Astrocyte of the cerebellum (primary cell): ENCODE measurements at regions not wholly inside any gene's neighbourhood (a gene's known extent, or its start where the extent isn't known, plus 50 kb on each side); places are given as distances from the start of the nearest gene placed in this dataset.

Experiments
- DNase-seq: peaks from one replicate; pipeline ENCODE4 v3.0.0-alpha.2; 2011; ENCODE audit warnings: low read depth
- H3K4me3 ChIP-seq: 2 replicates; pipeline ENCODE4 v1.5.1; 2011; ENCODE audit warnings: mild to moderate bottlenecking, low read depth, low read length, moderate library complexity
- CTCF ChIP-seq: IDR thresholded peaks from 2 replicates; pipeline ENCODE4 v1.5.1; 2012; ENCODE audit warnings: low read length, low read depth, moderate library complexity, mild to moderate bottlenecking; ENCODE audit errors: missing control alignments
- in situ Hi-C: cut with HindIII; loops from 2 replicates; pipeline ENCODE4 v1.10.0; 2017; ENCODE audit warnings: low sequenced_read_pairs

DNA sequence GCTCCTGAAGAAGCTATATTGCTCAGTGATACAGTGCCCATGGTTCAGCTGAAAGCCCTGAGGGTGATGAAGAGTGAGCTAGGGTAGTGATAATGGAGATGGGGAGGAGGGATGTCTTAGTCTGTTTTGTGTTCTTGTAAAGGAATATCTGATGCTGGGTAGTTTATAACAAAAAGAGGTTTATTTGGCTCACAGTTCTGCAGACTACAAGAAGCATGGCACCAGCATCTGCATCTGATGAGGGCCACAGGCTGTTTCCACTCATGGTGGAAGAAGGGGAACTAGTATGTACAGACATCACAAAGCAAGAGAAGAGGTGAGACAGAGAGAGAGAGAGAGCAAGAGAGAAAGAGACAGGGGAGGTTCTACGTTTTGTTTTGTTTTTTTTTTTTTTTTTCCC lies 417.3 kb upstream of the TRIB2 start:
- DNase-seq: no peak
- H3K4me3 ChIP-seq: no peak overlapping the region
- TF ChIP-seq CTCF: no peak
- in situ Hi-C loops: no loop called here

- no peak for DNase-seq
- no peak overlapping the region for H3K4me3 ChIP-seq
- no peak for TF ChIP-seq CTCF
- in situ Hi-C loops: loop anchor here (25.0 kb wide), 1 partner anchor 438 kb away; no protein-coding TSS in a partner anchor
These were observed 416.6 kb upstream of the TRIB2 start for GRCh38 chr2:12300019-12300602.

- no peak overlapping the region for H3K4me3 ChIP-seq
- peak; percentile 27 for DNase-seq
- in situ Hi-C loops: loop anchor here (25.0 kb wide), 1 partner anchor 439 kb away; no protein-coding TSS in a partner anchor
- TF ChIP-seq CTCF: no peak
These were observed 415.8 kb upstream of the TRIB2 start for GRCh38 chr2:12300927-12301326.

- TF ChIP-seq CTCF: no peak
- no peak for DNase-seq
- H3K4me3 ChIP-seq: no peak overlapping the region
- in situ Hi-C loops: loop anchor here (25.0 kb wide), 1 partner anchor 440 kb away; no protein-coding TSS in a partner anchor
These were observed 414.6 kb upstream of the TRIB2 start for GRCh38 chr2:12302140-12302539.

DNA sequence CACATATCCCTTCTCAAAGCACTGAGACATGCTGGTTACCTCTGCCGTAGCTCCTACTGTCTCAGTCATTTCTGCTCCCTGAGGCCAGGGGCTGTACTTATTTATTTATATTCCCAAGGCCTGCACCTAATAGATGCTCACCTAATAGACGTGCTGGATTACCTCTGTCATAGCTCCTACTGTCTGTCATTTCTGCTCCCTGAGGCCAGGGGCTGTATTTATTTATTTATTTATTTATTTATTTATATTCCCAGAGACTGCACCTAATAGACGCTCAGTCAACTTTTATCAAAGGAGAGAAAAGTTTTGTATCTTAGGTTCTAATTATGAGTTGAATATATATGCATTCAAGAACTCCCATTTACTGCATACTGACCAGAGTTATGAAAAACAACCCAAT lies 414.0 kb upstream of the TRIB2 start:
- DNase-seq: no peak
- no peak overlapping the region for H3K4me3 ChIP-seq
- no peak for TF ChIP-seq CTCF
- in situ Hi-C loops: loop anchor here (25.0 kb wide), 1 partner anchor 440 kb away; no protein-coding TSS in a partner anchor

DNA sequence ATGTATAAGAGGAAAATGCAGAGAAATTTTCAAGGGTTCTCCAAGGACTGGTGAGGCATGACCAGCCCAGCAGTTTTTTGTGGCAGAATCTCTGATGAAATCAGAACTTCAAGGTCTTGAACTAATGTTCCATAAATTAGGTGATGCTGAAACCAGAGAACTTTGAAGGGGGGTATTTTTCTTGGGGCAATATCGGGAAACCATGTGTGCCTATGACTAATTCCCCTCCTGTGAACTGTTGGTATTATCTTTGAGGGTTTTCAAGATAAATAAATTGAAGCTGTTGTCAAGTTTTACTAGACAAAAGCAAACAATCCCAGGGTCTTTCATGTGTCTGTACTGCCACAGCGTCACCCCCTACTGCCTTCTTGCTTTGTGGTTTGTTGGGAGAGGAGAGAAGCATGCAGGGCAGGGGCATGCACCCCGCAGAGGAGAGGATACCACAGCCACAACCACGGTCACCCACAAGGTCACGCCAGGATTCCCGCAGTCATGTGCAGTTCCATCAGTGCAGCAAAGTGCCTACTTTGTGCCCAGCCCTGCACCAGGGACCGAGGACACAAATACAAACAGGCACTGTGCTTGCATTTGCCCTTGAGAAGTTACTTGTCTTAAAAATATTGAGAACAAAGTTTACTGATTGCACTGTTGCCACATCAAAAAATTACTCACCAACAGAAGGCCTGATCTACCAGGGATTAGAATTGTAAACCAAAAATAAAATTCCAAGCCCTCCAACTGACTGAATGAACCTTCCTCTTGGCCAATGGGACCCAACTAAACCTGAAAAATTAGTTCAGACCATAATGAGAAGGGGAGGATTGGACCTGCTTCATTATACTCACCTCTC lies 413.3 kb upstream of the TRIB2 start:
- peak; percentile 92 for DNase-seq
- in situ Hi-C loops: loop anchor here (25.0 kb wide), 1 partner anchor 441 kb away; no protein-coding TSS in a partner anchor
- H3K4me3 ChIP-seq: no peak overlapping the region
- no peak for TF ChIP-seq CTCF
